Panc1 (cell line): ENCODE measurements at regions not wholly inside any gene's neighbourhood (a gene's known extent, or its start where the extent isn't known, plus 50 kb on each side); places are given as distances from the start of the nearest gene placed in this dataset.

ENCODE experiments used
- CTCF ChIP-seq: fragments of 450-650 bp; IDR thresholded peaks from 2 replicates; pipeline ENCODE4 v1.5.1; 2017; ENCODE audit warnings: mild to moderate bottlenecking
- POLR2AphosphoS5 ChIP-seq: IDR thresholded peaks from 2 replicates; pipeline ENCODE4 v1.6.1; 2012; ENCODE audit warnings: mild to moderate bottlenecking, low read depth, low read length, moderate library complexity
- REST ChIP-seq, 2 experiments: IDR thresholded peaks; 2 replicates each; pipeline ENCODE4 v1.6.1; 2011 to 2012; ENCODE audit warnings: low read depth in 2 of 2, control low read depth in 1 of 2, low read length in 1 of 2, mild to moderate bottlenecking in 1 of 2, moderate library complexity in 1 of 2; ENCODE audit not compliant: insufficient read depth in 1 of 2
- SIN3A ChIP-seq: IDR thresholded peaks from 2 replicates; pipeline ENCODE4 v1.6.1; 2012; ENCODE audit warnings: low read depth, mild to moderate bottlenecking, low read length, moderate library complexity, borderline replicate concordance; ENCODE audit not compliant: insufficient read depth
- TCF7L2 ChIP-seq: IDR thresholded peaks from 2 replicates; pipeline ENCODE4 v1.6.1; 2011; ENCODE audit warnings: mild to moderate bottlenecking, low read depth, low read length, inconsistent platforms

DNA sequence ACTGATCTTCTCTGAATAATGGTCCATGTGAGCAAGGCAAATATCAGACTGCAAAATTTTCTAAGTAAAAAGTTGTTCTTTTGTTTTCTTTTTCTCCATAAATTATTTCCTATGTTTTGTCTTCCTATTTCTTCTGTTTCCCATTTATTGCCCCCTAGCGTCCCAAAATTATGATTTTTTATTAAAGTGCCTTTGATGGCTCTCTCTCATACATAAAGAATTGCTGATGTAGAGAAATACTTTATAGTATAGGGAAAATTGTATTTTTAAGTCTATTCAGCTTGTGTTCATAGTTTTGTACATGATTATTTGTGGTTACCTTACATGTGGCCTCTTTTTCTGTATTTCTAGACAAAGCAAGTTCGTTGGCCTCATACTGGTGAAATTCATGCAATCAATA lies 1031.2 kb downstream of the EFNA5 start:
- TF ChIP-seq CTCF (no peak), SIN3A (no peak), POLR2AphosphoS5 (no peak), REST (IDR thresholded peaks at IDR 0.05; ENCODE audit: insufficient read depth in 1 of 2, low read depth in 2 of 2, low read length in 1 of 2) (no peak), TCF7L2 (no peak)
